HG02870 (cell line): ENCODE measurements at regions not wholly inside any gene's neighbourhood (a gene's known extent, or its start where the extent isn't known, plus 50 kb on each side); places are given as distances from the start of the nearest gene placed in this dataset.

ENCODE experiments used
- ATAC-seq: cut with Tn5 transposase; IDR thresholded peaks from one replicate; pipeline ENCODE4 v1.9.1; 2021; ENCODE audit warnings: mild to moderate bottlenecking, moderate library complexity; ENCODE audit not compliant: unreplicated experiment

DNA sequence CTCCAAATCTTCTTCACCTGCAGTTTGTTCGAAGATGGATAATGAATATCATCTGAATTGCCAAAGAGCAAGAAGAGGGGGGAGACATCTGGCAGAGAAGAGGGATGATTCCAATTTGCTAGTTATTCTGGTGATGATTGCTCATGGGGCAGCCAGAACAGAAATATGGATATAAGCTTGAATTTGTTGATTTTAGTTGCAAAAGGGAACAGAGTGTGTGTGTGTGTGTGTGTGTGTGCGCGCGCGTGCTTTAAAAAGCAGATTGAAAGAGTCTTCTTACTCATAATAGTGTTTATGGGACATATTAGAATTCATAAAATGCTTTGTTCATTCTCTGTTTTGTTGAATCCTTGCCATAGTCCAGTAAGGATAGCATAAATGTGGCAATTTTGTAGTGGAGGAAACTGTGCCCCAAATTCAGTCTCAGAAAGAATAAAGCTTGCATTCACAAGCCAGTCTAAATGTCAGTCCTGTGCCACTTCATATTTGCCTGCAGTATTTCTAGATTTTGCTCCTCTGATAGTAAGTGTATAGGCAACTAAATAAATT, 436.3 kb upstream of the KLF4 start:
- ATAC-seq, result no peak

DNA sequence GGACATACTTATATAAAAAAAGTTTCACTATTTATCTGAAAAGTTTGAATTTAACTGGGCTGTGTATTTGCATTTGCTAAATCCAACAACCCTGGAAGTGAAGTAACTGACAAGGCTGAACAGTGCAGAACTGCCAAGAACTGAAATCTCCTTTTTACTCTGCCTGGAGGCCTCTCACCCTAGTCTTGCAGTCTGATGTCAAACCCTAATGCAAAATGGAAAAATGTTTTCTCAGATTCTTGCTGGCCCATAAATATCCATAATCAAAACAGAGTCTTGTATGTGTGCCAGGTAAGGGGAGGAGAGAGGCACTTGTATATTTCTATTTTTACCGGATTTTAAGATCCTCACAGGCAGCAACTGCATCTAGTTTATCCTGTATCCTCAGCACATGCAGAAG, 432.7 kb upstream of the KLF4 start:
- no peak for ATAC-seq

DNA sequence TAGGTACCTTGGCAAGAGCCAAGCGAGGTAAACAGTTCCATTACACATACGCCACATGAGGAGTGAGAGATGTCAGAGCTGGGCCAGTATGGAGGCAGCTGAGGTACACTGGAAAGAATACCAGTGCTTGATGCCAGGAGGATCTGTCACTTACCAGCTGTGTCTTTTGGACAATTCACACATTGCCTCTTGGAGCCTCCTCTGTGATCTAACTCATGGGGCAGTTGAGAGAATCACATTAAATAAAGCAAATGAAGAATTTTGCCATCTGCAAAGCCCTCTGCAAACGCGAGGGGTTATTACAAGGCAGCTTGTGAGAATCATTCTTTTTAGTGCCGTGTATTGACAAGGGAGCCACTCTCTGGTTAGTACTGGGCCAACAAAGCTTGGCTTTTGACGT, 429.7 kb upstream of the KLF4 start:
- no peak for ATAC-seq

DNA sequence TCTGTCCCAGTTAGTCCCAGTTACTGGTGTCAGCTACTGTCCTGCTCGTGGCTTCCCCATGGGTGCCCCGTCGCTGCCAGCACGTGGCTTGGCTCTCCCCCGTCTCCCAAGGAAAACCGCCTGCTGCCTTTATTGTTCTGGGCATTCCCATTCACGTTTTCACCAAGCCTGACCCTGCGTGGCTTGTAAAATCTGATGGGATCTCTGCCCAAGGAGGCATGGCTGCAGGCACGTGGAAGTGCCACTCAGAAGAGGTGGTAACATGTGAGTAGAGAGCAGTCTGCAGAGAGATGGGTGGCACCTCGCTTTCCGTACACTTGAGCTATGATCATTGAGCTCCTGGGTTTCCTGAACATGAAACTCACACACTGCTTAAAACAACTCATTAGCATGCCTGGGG, 429.2 kb upstream of the KLF4 start:
- no peak for ATAC-seq

DNA sequence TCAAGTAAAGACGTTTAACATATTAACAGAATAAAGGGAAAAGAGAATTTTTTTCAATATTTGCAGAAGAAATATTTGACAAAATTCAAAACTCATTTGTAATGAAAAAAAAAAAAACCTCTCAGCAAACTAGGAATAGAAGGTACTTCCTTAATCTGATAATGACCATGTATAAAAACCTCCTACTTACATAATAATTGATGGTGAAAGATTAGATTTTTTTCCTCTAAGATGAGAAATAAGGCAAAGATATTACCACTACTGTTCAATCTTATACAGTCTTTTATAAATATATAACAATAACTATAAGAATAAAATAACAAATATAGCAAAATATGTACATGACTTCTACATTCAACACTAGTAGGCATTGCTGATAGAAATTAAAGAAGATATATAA, 424.6 kb upstream of the KLF4 start:
- ATAC-seq, result no peak

DNA sequence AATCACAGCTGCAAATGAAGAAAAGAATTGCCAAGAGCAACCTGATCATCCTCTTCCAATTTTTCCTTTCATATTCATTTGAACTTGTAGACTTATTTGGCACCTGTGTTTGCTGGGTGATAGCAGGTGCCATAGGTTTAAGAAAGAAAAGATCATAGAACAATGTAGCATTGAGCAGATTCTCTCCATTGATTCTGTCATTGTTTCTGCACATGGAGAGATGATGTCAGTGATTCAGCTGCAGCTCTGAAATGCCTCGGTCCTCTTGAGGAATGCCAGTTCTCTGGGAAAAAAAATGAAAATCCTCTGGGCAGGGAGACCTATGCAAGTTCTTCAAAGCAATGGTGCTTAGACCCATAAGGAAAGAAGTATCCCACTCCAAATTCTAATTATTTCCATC, 418.1 kb upstream of the KLF4 start:
- ATAC-seq, result no peak

DNA sequence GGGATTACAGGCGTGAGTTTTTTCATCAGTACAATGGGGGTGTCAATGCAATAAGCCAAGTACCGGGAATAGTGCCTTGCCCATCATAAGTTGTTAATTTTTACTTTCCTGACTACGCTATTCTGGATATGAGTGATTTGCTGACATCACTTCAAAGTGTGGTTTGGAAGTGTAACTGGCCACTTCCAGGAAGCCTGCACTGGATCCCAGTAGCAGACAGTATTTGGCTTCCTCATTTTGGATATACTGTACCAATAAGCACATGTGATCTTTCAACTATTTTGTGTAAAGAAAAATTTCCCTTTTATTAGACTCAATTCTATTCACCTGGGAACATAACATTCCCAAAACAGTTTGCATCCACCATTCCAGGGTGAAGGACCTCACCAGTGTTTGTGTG, 417.7 kb upstream of the KLF4 start:
- ATAC-seq, result no peak

DNA sequence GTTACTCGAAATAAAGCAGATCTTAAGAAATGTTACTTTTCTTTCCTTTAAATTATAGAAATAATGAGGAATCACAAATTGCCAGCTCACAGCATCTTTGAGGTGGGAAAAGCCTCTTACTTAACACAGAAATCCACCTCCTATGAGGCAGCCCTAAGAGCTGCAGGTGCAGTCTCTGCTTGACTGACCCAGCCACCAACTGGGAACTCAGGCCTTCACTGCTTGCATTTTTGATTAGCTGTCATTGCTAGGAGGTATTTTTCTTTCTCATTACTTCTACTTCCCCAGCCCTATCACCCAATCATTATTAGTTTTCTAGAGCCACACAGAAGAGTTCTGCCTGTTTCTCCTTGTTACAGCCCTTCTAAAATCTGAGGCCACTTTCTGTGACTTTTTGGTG, 416.5 kb upstream of the KLF4 start:
- no peak for ATAC-seq

DNA sequence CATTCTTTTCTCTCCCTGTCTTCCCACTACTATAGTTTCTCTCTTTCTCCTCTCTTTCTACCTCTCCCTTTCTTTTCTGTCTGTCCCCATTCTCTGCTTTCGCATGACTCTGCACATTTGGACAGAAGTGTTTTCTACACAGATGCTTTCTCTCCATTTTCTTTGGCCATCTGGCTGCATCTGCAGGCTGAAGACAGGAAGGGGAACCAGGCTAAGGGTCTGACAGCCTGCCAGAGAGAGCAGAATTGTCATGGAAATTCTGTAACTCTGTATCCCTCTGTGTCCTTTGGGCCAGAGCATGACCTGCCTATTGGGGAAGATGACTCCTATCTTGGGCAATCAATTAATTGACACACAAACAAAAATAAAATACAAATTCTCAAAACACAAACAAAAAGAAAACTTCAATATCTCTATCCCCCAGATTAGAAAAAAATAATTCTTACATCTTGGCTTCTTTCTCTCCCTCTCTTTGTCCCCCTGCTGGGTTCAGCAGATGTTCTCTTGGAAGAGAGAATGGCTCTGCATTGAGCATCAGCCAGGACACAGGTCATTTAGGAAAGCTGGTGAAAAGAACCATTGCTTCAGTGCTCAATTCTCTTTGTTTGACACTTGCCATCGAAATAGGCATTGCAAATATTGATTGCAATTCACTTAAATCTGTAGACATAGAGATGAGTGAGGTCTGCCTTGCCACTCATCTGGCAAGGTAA, 415.9 kb upstream of the KLF4 start:
- ATAC-seq, result no peak

DNA sequence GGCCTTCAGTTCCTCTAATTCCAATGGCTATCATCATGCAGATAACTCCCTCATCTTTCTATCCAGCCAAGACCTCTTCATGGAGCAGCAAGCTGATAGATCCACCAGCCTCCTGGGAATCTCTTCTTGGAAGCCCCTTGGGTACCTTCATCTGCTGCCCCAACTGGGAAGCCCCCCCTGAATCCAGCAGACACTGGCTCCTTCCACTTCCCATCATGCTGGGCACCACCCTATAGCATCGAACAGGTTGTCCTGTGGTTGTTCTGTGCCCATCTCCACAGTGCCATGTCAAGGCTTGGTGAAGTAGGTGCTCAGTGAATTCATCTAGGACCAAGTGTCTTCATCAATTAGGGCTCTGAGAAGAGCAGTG, 410.4 kb upstream of the KLF4 start:
- ATAC-seq, result no peak

DNA sequence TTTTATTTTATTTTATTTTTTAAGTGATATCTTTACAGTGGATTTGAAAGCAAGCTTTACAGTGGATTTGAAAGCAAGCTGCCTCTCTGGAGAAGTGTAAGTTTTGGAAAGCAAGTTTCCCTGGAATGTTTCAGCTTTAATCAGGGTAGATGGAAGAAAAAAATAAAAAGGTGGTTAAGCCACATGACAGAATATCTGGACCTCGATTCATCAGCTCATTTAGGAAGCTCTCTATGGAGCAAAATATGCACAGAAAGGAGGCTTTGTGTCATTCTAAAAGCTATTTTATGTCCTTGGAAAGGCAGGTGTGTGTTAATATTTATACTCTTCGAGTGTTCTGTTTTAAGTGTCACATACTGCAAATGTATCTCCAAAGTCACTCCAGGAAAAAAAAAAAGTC, 409.2 kb upstream of the KLF4 start:
- no peak for ATAC-seq

DNA sequence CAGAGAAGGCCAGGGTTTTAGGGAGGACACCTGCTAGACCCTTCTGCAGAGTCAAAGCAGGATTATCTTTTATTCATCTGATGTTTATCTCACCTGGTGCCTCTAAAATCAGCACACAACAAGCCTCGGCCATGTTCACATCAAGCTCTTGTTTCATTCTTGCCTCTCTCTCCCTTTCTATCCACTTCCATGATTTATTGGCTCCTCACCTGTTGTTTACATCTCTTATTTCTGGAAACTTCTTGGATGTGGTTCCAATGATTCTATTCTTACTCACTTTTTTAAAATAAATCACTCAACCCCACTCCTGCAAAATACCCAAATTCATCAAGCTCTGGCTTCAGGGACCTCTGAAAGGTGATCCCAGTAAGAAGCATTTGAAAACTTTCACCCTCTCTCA, 407.0 kb upstream of the KLF4 start:
- no peak for ATAC-seq

DNA sequence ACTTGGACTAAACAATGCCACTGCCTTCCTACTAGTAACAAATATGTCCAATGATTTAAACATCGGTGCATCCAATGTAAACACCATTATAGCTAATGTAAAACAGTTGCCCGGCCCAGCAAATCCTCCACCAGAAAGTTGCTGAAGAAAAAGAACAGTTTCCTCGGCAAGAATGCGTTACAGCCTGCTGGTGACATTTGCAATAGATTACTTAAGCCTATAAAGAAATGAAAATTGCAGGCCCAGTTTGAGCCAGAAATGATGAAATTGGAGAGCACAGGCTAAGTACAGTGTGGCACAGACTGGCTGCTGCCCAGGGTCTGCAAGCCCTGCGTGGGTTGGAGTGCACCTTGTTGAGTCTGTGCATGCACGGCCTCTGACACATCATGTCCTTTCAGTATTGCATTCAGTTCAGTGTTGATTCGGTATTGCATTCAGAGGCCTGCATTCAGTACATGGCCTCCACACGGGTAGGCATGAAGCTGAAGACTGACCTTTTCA, 406.0 kb upstream of the KLF4 start:
- no peak for ATAC-seq

DNA sequence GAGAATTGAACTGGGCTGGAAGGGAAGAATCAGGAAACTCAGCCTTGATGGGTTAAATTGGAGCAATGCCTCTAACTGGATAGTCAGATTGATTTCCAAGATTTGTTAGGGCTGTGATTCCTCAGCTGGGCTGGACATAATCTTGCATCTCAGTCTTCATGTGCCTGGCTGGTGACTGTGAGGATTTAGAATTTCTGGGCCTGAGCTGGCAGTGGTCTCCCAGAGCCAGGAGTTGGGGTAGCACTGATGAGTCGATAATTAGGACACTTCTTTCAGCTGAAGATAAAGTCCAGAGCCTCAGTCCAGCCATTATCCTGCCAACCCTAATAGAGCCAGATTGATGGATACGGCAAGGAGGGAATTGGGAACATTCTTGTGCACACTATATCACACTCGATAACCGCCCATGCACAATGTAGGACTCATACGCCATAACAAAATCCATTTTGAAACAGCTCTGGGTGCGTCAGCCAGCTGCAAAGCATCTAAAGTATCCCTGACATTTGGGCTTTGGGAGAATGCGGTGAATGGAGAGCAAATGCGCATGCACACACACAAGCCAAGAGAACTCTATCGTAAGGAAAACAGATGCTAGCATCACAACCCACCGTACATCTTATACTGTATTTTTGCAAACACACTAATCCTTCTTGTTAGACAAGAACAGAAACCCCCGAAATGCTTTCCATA, 405.1 kb upstream of the KLF4 start:
- ATAC-seq, result no peak

DNA sequence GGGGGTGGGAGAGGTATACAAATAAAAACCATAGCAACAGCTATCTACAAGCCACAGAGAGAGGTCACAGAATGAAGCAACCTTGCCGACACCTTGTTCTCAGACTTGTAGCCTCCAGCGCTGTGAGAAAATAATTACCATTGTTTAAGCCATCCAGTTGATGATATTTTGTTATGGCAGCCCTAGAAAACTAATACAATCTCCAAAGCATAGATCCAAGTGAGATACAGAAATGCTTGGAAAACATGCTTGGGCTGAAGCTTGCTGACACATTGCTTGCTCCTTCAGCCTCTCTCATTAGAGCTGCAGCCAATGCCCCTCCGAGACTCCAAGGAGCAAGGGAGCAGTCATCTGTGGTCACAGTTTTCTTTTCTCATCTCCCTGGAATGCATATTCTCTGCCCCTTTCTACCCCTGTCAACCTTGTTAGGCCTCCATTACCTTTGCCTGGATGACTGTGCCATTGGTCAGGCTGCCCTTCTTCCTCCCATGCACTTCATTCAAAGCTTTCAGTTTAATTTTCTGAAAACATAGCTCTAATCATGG, 401.4 kb upstream of the KLF4 start:
- ATAC-seq, result no peak

DNA sequence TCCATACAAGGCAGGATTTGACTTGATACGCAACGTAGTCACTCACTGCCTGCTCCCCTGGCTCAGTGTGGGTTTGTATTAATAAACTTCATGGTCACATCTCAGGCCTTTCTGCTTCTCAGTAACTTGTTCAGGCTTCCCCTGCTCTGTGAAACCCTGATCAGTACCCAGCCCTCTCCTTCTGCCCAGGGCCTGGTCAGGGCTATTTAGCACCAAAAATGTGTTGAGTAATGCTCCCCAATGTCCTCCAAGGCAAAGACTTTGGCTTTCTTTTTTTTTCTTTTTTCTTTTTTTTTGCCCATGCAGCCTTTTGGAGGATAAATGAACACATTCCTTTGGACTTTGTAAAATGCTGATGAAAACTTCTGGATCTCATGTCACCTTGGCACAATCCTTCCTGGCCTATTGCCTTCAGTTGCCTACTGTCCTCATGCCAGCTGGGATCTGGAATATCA, 399.2 kb upstream of the KLF4 start:
- ATAC-seq, result no peak

DNA sequence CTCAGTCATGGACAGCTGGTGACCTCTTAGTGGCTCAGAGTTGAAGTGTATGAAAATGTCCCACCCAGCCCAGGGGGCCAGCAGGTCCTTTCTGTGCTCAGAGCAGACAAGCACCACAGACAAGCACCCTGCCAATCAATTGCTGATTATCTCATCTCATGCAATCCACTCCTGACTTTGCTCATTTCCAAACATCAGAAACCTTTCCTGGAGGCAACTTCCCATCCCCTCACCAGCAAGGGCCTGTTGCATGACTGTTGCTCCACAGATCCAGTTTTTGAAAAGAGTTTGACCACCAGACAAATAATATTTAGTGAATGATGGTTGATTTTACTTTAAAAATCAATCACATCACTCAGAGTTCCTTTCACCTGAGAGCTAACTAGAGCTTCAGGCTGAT, 397.3 kb upstream of the KLF4 start:
- ATAC-seq, result no peak

DNA sequence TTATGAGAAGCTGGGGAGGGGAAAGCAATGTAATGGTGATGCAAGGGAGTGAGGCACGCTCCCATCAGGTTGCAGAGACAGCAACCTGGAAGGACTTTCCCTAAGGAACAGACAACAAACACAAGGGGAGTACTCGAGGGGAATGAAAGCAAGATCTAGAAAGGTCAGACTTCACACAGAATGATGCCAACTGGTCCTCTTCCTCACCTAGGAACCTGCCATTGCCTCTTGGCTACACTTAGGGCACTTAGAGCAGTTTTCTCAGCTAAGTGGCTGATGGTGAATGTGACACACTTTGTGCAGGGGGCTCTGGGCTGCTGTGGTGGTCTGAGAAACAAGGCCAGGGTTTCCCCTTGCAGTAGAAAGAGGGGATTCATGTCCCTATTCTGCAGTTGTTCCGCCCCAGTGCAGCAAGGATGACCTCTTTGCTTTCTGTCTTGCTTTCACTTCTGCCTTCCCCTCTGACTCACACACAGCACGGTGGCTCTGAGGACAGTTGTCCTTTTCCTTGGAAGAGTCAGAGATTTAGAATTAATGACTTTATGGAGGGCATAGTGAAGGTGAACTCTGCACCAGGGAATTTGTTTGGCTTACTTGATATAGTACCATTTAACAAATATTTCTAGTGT, 394.0 kb upstream of the KLF4 start:
- ATAC-seq, result peak; percentile 97

DNA sequence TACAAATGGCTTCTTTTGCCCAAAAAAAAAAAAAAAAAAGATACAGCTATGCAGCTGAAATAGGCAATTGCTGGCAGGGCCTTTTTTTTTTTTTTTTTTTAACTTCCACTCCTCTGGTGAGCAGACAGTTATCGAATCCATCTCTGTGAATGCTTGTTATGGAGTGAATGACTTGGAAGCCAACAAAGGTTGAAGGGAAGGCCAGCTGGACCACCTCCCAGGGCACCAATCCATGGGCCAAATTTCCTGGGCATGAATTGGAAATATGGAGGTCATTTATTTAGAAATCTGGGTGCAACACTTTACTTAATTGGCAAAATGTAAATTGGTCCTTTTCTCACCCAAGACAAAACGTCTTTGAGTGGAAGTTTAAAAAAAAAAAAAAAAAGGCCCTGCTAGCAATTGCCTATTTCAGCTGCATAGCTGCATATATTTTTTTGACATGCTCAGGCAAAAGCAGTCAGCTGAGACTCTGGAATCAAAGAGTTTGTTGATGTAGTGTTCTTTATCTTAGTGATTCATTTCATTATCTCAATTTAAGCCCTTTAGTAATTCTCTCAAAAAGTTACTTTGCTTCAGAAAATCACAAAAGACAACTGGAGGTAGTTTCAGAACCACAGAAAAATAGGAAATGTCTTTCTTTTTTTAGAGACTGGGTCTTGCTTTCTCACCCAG, 392.2 kb upstream of the KLF4 start:
- no peak for ATAC-seq

DNA sequence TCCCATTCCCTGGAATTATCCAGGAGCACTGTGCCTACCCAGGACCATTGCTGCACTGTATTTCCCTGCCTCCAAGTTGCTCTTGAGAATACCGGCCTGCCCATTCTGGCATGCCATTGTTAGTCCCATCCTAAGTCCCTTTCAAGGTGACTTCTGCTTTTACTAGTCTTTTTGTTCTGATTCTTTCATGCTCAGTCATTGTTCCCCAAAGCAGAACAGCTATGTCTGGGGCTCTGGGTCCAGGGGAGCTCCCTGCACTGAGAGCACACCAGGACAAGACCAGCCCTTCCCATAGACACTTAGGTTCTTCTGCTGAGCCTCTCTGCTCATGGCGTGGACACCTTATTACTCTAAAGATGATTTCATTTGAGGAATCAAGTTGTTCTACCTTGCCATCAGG, 388.9 kb upstream of the KLF4 start:
- ATAC-seq, result no peak

DNA sequence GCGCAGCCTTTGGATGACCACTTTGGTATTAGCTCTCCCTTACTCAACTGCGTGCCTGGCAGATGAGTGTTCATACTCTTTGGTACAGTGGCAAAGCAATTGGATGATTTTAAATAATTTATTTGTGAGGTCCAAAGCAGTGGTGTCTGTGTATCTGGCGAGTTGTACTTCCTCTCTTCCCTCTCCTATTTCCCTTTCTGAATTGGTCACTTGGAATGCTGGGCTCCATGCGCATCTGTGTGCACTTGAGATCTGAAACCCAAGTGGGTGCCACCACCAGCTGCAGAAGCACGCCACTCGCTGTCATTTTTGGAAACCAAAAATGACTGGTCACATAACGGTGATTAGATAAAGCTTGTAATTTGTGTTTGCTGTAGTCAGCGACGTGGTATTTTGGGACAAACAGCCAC, 386.0 kb upstream of the KLF4 start:
- peak; percentile 56 for ATAC-seq
